Astrocyte (in vitro differentiated cells and primary cell): ENCODE measurements at regions not wholly inside any gene's neighbourhood (a gene's known extent, or its start where the extent isn't known, plus 50 kb on each side); places are given as distances from the start of the nearest gene placed in this dataset.
A peak's percentile ranks its signal among the peaks of the same experiment; 100 is the strongest.

Experiments
- DNase-seq: peaks from one replicate; pipeline ENCODE4 v3.0.0-alpha.2; 2010; ENCODE audit warnings: low read depth
- FAIRE-seq: peaks from 2 replicates; lab custom pipeline; 2011; peaks lifted over from hg19 to GRCh38; lab: Jason Lieb, UNC
- H2AFZ ChIP-seq: 2 replicates; pipeline ENCODE4 v1.6.0; 2012; ENCODE audit warnings: low read depth, low read length, inconsistent platforms
- H3K27ac ChIP-seq: 2 replicates; pipeline ENCODE4 v1.5.1; 2011; ENCODE audit warnings: low read depth, low read length, inconsistent platforms
- H3K27me3 ChIP-seq: 2 replicates; pipeline ENCODE4 v1.6.0; 2011; ENCODE audit warnings: low read length, inconsistent platforms; ENCODE audit not compliant: insufficient read depth
- H3K36me3 ChIP-seq: 2 replicates; pipeline ENCODE4 v1.5.1; 2011; ENCODE audit warnings: low read length, inconsistent platforms; ENCODE audit not compliant: insufficient read depth
- H3K4me1 ChIP-seq: 2 replicates; pipeline ENCODE4 v1.5.1; 2011; ENCODE audit warnings: low read length, inconsistent platforms; ENCODE audit not compliant: insufficient read depth
- H3K4me2 ChIP-seq: 2 replicates; pipeline ENCODE4 v1.6.0; 2012; ENCODE audit warnings: low read length, inconsistent platforms
- H3K4me3 ChIP-seq: 2 replicates; pipeline ENCODE4 v1.5.1; 2011; ENCODE audit warnings: low read depth, mild to moderate bottlenecking, low read length, inconsistent platforms; ENCODE audit not compliant: insufficient read depth
- H3K79me2 ChIP-seq: 2 replicates; pipeline ENCODE4 v1.6.0; 2012; ENCODE audit warnings: mild to moderate bottlenecking, low read length, inconsistent platforms; ENCODE audit not compliant: insufficient read depth
- H3K9ac ChIP-seq: 2 replicates; pipeline ENCODE4 v1.6.0; 2012; ENCODE audit warnings: mild to moderate bottlenecking, low read length, inconsistent platforms
- H3K9me3 ChIP-seq: 2 replicates; pipeline ENCODE4 v1.5.1; 2012; ENCODE audit warnings: low read depth, mild to moderate bottlenecking, low read length, inconsistent platforms; ENCODE audit not compliant: insufficient read depth
- H4K20me1 ChIP-seq: 2 replicates; pipeline ENCODE4 v1.6.0; 2012; ENCODE audit warnings: low read length, inconsistent platforms; ENCODE audit not compliant: insufficient read depth
- H3K27ac Mint-ChIP-seq: one replicate; pipeline ENCODE4 v1.8.0; 2021; ENCODE audit warnings: mild to moderate bottlenecking, mixed read lengths; ENCODE audit not compliant: unreplicated experiment
- H3K27me3 Mint-ChIP-seq: one replicate; pipeline ENCODE4 v1.8.0; 2021; ENCODE audit warnings: low read depth, mixed read lengths; ENCODE audit not compliant: unreplicated experiment
- H3K36me3 Mint-ChIP-seq: one replicate; pipeline ENCODE4 v1.8.0; 2021; ENCODE audit warnings: low read depth, mixed read lengths; ENCODE audit not compliant: unreplicated experiment
- H3K4me1 Mint-ChIP-seq: one replicate; pipeline ENCODE4 v1.8.0; 2021; ENCODE audit warnings: low read depth, mixed read lengths; ENCODE audit not compliant: unreplicated experiment
- H3K4me3 Mint-ChIP-seq: one replicate; pipeline ENCODE4 v1.8.0; 2021; ENCODE audit warnings: mild to moderate bottlenecking, moderate library complexity, mixed read lengths; ENCODE audit not compliant: unreplicated experiment
- H3K9me3 Mint-ChIP-seq: one replicate; pipeline ENCODE4 v1.8.0; 2021; ENCODE audit warnings: mild to moderate bottlenecking, mixed read lengths; ENCODE audit not compliant: unreplicated experiment
- CTCF ChIP-seq: IDR thresholded peaks from 2 replicates; pipeline ENCODE4 v1.5.1; 2011; ENCODE audit warnings: low read depth, mild to moderate bottlenecking, inconsistent platforms, low read length, moderate library complexity; ENCODE audit not compliant: insufficient read depth
- EZH2 ChIP-seq: IDR thresholded peaks from 2 replicates; pipeline ENCODE4 v1.6.1; 2012; ENCODE audit warnings: mild to moderate bottlenecking, low read length, inconsistent platforms; ENCODE audit not compliant: insufficient read depth

GRCh38 chr16:6111390-6111789 lies 1013.8 kb upstream of the EEF2KMT start:
- Mint-ChIP-seq H3K9me3 (no peaks in the 10 kb centered on the region), H3K4me3 (no peak overlapping the region), H3K27ac (no peak overlapping the region), H3K4me1 (peaks cover 7% of the 10 kb centered on the region), H3K27me3 (no peaks in the 10 kb centered on the region), H3K36me3 (no peaks in the 10 kb centered on the region)
- H2AFZ ChIP-seq = no peak overlapping the region
- H4K20me1 ChIP-seq = no peaks in the 10 kb centered on the region
- H3K9ac ChIP-seq = no peak overlapping the region
- no peak overlapping the region for H3K4me3 ChIP-seq
- peak; percentile 68 for DNase-seq
- FAIRE-seq = no peak
- H3K79me2 ChIP-seq = no peaks in the 10 kb centered on the region
- no peaks in the 10 kb centered on the region for H3K9me3 ChIP-seq
- TF ChIP-seq CTCF (no peak), EZH2 (no peak)
- peak overlapping the region; percentile 46 for H3K4me2 ChIP-seq
- H3K4me1 ChIP-seq = peaks cover 8% of the 10 kb centered on the region
- no peak overlapping the region for H3K27ac ChIP-seq
- no peaks in the 10 kb centered on the region for H3K27me3 ChIP-seq
- H3K36me3 ChIP-seq = no peaks in the 10 kb centered on the region

GRCh38 chr16:6110346-6110745 lies 1012.8 kb upstream of the EEF2KMT start:
- Histone ChIP-seq H3K4me1 (peaks cover 8% of the 10 kb centered on the region), H3K36me3 (no peaks in the 10 kb centered on the region), H3K79me2 (no peaks in the 10 kb centered on the region), H2AFZ (no peak overlapping the region), H3K4me2 (no peak overlapping the region), H3K4me3 (no peak overlapping the region), H3K27ac (no peak overlapping the region), H3K9ac (no peak overlapping the region), H3K27me3 (no peaks in the 10 kb centered on the region), H3K9me3 (no peaks in the 10 kb centered on the region), H4K20me1 (no peaks in the 10 kb centered on the region)
- H3K27ac Mint-ChIP-seq = no peak overlapping the region
- H3K27me3 Mint-ChIP-seq = no peaks in the 10 kb centered on the region
- TF ChIP-seq CTCF (no peak), EZH2 (no peak)
- H3K9me3 Mint-ChIP-seq = no peaks in the 10 kb centered on the region
- no peak for DNase-seq
- no peak overlapping the region for H3K4me3 Mint-ChIP-seq
- H3K36me3 Mint-ChIP-seq = no peaks in the 10 kb centered on the region
- peaks cover 7% of the 10 kb centered on the region for H3K4me1 Mint-ChIP-seq
- no peak for FAIRE-seq

- peaks cover 4% of the 10 kb centered on the region for H3K4me1 Mint-ChIP-seq
- H3K9ac ChIP-seq = no peak overlapping the region
- H2AFZ ChIP-seq = no peak overlapping the region
- no peak overlapping the region for H3K4me3 ChIP-seq
- no peak overlapping the region for H3K4me3 Mint-ChIP-seq
- no peak overlapping the region for H3K27ac Mint-ChIP-seq
- H3K27me3 Mint-ChIP-seq = no peaks in the 10 kb centered on the region
- no peaks in the 10 kb centered on the region for H3K36me3 Mint-ChIP-seq
- DNase-seq (no peak), FAIRE-seq (no peak)
- no peaks in the 10 kb centered on the region for H4K20me1 ChIP-seq
- no peaks in the 10 kb centered on the region for H3K79me2 ChIP-seq
- no peaks in the 10 kb centered on the region for H3K9me3 ChIP-seq
- H3K4me1 ChIP-seq = peaks cover 10% of the 10 kb centered on the region
- TF ChIP-seq EZH2 (no peak), CTCF (no peak)
- no peaks in the 10 kb centered on the region for H3K9me3 Mint-ChIP-seq
- no peak overlapping the region for H3K27ac ChIP-seq
- no peak overlapping the region for H3K4me2 ChIP-seq
- H3K27me3 ChIP-seq = no peaks in the 10 kb centered on the region
- no peaks in the 10 kb centered on the region for H3K36me3 ChIP-seq
Measured at GRCh38 chr16:6106061-6106460, 1008.5 kb upstream of the EEF2KMT start.
